Choroid plexus epithelial cell (primary cell): ENCODE measurements at regions not wholly inside any gene's neighbourhood (a gene's known extent, or its start where the extent isn't known, plus 50 kb on each side); places are given as distances from the start of the nearest gene placed in this dataset.

Experiments used
- DNase-seq: peaks from one replicate; pipeline ENCODE4 v3.0.0-alpha.2; 2010; ENCODE audit warnings: low read depth
- H3K4me3 ChIP-seq: 2 replicates; pipeline ENCODE4 v1.5.1; 2011; ENCODE audit warnings: low read depth, mild to moderate bottlenecking, control low read depth, low read length, moderate library complexity
- TF ChIP-seq, protein P1 (sequence below): conservative IDR thresholded peaks from 2 replicates; pipeline ENCODE4 v1.5.1; 2011; ENCODE audit warnings: low read depth, mild to moderate bottlenecking, control low read depth, inconsistent platforms, low read length, moderate library complexity

DNA sequence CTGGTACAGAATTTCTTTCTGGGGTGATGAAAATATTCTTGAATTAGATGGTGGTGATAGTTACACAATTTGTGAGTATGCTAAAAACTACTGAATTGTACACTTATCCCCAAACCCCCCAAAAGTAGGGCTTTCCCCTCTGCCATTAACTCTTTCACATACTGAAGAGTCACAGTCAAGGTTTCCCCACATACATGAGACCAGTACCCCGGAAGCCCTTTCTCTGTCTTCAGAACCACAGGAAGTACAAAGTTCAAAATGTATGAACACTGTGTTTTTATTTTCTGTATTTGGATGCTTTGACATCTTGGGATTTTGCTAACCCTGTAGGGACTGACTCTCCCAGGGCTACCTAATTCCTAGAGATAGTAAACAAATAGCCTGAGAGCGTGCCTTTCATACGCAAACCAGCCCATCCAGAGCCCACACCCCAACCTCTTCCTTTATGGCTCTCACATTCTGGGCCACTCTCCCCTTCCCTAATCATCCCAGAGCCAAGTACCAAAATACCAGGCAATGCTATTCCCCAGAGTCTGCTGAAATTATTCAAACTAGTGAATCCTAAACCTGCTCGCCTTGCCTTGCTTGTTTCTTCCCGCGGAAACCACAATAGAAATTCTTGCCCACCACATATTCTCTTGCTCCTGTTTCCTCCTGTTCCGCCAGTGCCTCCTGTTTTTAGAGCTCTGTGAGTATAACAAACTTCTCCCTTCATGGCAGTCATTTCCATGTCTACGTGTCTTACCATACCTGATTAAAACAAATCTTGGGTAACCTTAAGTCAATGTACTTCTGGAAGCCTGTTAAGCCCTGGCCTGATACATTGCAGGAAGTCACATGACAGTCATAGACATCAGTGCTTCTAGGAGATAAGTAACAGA is 524.8 kb downstream of the FUT8 start:
- DNase-seq, result no peak
- TF ChIP-seq, protein P1, sequence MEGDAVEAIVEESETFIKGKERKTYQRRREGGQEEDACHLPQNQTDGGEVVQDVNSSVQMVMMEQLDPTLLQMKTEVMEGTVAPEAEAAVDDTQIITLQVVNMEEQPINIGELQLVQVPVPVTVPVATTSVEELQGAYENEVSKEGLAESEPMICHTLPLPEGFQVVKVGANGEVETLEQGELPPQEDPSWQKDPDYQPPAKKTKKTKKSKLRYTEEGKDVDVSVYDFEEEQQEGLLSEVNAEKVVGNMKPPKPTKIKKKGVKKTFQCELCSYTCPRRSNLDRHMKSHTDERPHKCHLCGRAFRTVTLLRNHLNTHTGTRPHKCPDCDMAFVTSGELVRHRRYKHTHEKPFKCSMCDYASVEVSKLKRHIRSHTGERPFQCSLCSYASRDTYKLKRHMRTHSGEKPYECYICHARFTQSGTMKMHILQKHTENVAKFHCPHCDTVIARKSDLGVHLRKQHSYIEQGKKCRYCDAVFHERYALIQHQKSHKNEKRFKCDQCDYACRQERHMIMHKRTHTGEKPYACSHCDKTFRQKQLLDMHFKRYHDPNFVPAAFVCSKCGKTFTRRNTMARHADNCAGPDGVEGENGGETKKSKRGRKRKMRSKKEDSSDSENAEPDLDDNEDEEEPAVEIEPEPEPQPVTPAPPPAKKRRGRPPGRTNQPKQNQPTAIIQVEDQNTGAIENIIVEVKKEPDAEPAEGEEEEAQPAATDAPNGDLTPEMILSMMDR, result no peak
- no peak overlapping the region for H3K4me3 ChIP-seq

DNA sequence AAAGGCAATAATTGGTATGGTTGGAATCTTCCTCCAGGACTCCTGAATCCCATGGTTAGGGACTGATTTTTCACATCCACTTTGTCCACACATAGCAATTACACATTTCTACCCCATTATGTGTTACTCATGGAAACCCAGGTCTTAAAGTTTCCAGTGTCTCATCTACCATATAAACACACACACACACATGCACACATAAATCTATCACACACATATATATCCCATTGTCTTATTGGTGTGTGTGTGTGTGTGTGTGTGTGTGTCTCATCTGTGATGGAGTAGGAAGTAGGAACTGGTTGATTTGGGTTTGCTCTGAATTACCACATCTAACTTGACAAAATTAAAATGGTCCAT is 525.4 kb downstream of the FUT8 start:
- no peak for DNase-seq
- TF ChIP-seq, protein P1, result no peak
- H3K4me3 ChIP-seq, result no peak overlapping the region

DNA sequence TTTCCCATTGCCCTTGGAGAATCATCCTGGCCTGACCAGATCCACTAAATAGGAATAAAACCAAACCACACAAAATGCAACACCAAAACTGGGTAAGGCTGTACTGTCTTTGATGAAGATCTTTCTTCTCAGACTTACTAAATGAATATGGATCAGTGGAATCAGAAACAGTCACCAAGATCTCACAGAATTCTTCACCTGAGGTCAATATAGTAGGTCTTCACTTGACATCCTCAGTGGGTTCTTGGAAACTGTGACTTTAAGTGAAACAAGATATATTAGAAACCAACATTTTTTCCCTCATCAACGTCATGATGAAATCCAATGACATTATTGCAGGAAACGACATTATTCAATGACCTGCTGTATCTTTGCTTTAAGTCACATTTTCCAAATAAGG is 526.2 kb downstream of the FUT8 start:
- DNase-seq, result no peak
- H3K4me3 ChIP-seq, result no peak overlapping the region
- TF ChIP-seq, protein P1, result no peak

DNA sequence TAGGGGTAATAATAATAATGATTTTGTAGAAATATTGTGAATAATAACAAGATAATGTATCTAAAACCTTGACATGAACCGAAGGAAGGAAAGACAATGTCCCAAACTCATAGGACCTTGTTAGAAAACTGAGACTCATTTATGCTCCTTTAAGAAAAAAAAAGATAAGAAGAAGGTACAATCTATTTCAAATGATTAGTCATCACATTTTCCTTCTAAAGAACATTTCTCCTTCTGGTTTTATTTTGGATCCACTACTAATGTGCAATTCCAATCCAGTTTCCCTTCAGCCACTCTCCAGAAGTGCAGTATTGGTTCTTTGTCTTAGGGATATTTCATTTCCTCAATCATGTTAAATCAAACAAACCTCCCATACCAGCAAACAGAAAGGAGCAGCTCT is 526.7 kb downstream of the FUT8 start:
- no peak for DNase-seq
- H3K4me3 ChIP-seq, result no peak overlapping the region
- TF ChIP-seq, protein P1, result no peak

DNA sequence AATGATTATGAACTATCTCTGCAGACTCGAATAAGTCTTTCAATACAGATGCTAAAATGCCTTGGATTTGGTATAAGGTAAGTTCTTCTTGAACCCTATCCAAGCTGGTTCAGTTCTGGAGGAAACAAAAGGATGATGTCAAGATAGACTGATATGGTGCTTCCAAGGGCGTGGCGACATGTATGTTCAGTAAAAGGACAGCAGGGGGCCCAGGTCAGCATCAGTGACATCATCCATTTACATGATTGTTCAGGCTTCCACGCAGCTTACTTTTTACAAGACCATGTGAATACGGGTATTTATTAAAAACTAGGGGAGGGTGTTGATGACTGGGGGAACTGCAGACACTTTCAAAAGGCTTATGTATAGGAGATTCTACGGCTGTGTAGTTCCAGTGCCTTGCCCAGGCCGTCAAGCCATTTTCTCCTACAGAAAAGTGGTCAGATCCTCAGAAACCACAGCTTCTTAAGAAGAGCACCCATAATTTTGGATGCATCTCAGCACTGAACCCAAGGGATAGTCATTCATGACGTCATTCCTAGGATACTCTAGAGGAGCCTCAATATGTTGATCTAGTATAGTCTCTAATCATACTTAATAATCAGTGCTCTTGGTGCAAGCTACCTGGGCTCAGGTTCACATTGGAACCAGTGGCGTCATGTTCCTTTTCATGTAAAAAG is 527.7 kb downstream of the FUT8 start:
- TF ChIP-seq, protein P1, result no peak
- H3K4me3 ChIP-seq, result no peak overlapping the region
- DNase-seq, result no peak

DNA sequence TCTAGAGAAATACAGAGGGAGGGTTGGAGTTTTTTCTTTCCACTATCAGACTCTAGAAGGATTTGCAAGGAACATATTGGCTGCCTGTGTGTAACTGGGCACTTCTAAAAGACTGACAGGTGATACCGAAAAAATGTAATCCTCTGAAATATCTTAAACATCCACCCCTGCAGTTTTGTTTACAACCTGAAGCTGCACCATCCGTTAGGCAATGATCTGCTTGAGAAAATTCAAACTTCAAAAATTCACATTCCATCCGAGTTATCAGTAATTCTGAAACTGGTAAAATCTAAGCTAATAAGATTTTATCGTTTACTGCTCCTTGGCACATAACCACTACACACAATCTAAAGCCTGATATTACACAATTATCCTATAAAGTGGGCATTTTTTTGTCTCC is 528.6 kb downstream of the FUT8 start:
- TF ChIP-seq, protein P1, result no peak
- no peak for DNase-seq
- H3K4me3 ChIP-seq, result no peak overlapping the region
